IgD-negative memory B cell (primary cell): ENCODE measurements at regions not wholly inside any gene's neighbourhood (a gene's known extent, or its start where the extent isn't known, plus 50 kb on each side); places are given as distances from the start of the nearest gene placed in this dataset.

Source experiments
- H3K27ac Mint-ChIP-seq, 3 donors: one replicate each; pipeline ENCODE4 v1.8.0; 2020 to 2022; ENCODE audit warnings: mild to moderate bottlenecking in 3 of 3, mixed read lengths in 3 of 3, moderate library complexity in 1 of 3
- H3K27me3 Mint-ChIP-seq: one replicate; pipeline ENCODE4 v1.8.0; 2021; ENCODE audit warnings: mixed read lengths
- H3K36me3 Mint-ChIP-seq: one replicate; pipeline ENCODE4 v1.8.0; 2020; ENCODE audit warnings: mild to moderate bottlenecking, mixed read lengths
- H3K4me1 Mint-ChIP-seq, 3 donors: one replicate each; pipeline ENCODE4 v1.8.0; 2020 to 2022; ENCODE audit warnings: mixed read lengths in 3 of 3, mild to moderate bottlenecking in 1 of 3
- H3K4me3 Mint-ChIP-seq, 4 donors: one replicate each; pipeline ENCODE4 v1.8.0; 2020 to 2022; ENCODE audit warnings: mild to moderate bottlenecking in 4 of 4, mixed read lengths in 4 of 4, moderate library complexity in 3 of 4
- H3K9me3 Mint-ChIP-seq, 3 donors: one replicate each; pipeline ENCODE4 v1.8.0; 2020 to 2021; ENCODE audit warnings: mixed read lengths in 3 of 3, mild to moderate bottlenecking in 1 of 3

DNA sequence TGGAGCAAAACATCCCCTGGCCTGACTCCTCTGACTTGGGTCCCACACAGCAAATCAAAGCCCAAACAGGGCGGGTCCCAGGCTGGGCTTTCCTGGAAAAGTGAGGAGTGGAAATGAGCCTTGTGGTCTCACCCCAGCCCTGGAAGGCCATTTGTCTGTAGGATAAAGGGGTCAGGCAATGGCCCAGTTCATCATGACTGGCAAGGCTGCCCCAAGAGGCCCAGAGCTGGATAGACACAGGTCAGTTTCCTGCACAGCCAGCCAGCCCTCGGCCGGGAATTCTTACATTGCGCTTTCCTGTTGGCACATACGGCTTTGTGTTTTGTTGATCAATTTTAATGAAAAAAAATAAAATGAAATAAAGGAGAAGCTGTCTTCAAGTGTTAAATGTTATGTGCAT lies 174.3 kb downstream of the TSHZ3 start:
- Mint-ChIP-seq H3K4me3 (no peak overlapping the region), H3K27me3 (peaks cover 2% of the 10 kb centered on the region), H3K4me1 (no peaks in the 10 kb centered on the region), H3K9me3 (peaks cover 11 to 27% (median 13%) of the 10 kb centered on the region in 3 donors), H3K36me3 (no peaks in the 10 kb centered on the region), H3K27ac (no peak overlapping the region)

DNA sequence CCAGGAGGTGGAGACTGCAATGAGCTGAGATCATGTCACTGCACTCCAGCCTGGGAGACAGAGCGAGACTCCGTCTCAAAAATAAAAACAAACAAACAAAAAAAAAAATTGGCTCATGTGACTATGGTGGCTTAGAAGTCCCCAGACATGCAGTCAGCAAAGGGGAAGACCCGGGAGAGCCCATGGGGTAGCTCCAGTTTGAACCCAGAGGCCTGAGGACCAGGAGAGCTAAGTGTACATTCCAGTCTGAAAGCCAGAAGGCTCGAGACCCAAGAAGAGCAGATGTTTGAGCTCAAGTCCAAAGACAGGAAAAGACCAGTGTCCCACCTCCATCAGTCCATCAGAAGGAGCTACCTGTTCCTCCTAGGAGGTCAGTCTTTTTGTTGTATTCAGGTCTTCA lies 175.2 kb downstream of the TSHZ3 start:
- H3K9me3 Mint-ChIP-seq: peaks cover 6 to 21% (median 14%) of the 10 kb centered on the region in 3 donors
- no peak overlapping the region for H3K4me3 Mint-ChIP-seq
- peaks cover 2% of the 10 kb centered on the region for H3K27me3 Mint-ChIP-seq
- no peak overlapping the region for H3K27ac Mint-ChIP-seq
- no peaks in the 10 kb centered on the region for H3K4me1 Mint-ChIP-seq
- no peaks in the 10 kb centered on the region for H3K36me3 Mint-ChIP-seq

DNA sequence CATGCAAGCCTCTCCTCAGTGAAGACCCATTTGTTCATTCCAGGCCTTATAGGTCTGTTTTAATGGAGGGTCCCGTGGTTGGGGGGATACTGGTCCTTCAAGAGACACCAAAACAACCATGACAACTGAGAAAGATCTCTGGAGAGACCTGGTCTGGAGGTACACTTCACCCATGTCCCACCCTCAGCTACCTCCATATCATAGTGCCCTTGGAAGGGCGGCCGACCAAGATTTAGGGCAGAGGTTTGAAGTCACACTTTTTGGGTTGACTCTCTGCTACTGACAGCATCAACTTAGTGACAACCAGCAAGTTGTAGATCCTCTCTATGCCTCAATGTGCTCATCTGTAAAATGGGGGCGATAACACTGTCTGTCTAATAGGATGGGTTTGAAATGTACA lies 177.3 kb downstream of the TSHZ3 start:
- H3K4me3 Mint-ChIP-seq: no peak overlapping the region
- no peak overlapping the region for H3K27ac Mint-ChIP-seq
- H3K36me3 Mint-ChIP-seq: no peaks in the 10 kb centered on the region
- peaks cover 2% of the 10 kb centered on the region for H3K27me3 Mint-ChIP-seq
- H3K9me3 Mint-ChIP-seq: peaks cover 4 to 14% (median 11%) of the 10 kb centered on the region in 3 donors
- no peaks in the 10 kb centered on the region for H3K4me1 Mint-ChIP-seq

DNA sequence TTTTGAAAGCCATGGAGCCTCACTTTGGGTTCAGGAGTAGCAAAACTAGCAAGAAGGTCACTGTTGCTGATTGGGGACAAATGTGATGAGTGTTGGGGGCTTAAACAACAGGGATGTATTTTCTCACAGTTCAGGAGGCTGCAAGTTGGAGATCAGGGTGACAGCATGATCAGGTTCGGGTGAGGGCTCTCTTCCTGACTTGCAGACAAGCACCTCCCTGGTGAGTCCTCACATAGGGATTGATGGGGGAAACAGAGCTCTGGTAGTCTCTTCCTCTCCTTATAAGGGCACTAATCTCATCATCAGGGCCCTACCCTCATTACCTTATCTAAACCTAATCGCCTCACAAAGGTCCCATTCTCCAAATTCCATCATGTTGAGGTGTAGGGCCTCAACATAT lies 179.2 kb downstream of the TSHZ3 start:
- Mint-ChIP-seq H3K4me1 (no peaks in the 10 kb centered on the region), H3K36me3 (no peaks in the 10 kb centered on the region), H3K9me3 (peaks cover 0 to 11% (median 11%) of the 10 kb centered on the region in 3 donors), H3K27ac (peak overlapping the region in 1 of 3 donors; percentile 82), H3K4me3 (no peak overlapping the region), H3K27me3 (no peaks in the 10 kb centered on the region)

DNA sequence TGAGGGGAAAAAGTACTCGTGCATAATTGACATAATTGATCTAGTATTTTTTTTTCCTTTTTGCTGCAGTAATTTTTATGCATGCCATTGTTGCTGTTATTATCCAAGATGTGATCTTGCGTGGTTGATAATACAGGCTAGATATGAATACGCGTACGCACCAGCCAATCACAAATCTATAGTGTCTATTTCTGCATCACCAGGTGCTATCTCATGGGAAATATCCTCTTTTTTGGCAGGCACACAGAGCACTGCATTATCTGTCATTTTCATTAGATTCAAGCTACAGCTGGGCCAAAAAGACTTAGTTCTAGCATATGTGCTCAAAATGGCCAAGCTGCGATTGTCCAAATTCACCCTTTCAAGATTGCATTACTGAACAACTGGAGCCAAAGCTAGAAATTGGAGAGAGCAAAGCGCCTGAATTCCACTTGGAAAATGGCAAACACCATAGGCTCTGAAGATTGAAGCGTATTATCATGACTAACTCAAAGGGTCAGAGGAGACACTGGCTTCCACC lies 181.1 kb downstream of the TSHZ3 start:
- peak overlapping the region in 1 of 3 donors; percentile 4 for H3K27ac Mint-ChIP-seq
- no peaks in the 10 kb centered on the region for H3K4me1 Mint-ChIP-seq
- no peak overlapping the region for H3K4me3 Mint-ChIP-seq
- no peaks in the 10 kb centered on the region for H3K36me3 Mint-ChIP-seq
- peaks cover 0 to 9% (median 5%) of the 10 kb centered on the region in 3 donors for H3K9me3 Mint-ChIP-seq
- H3K27me3 Mint-ChIP-seq: no peaks in the 10 kb centered on the region

DNA sequence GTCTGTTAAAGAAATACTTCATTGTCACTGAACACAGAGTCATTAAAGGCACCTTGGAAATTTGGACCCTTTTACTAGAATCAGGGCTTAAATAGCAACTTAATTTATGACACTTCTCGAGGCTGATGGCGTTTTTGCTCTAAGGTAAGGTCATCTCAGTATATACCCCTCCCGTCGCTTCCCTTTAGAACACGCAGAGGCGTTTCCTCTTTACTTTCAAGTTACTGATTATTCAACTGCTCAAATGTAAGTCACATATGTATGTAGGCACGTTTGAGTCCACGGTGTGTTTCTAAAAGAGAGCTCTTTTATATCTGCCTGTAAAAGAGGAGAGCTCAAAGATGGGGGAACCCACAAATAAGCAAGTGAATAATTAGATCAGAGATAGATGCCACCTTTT lies 181.5 kb downstream of the TSHZ3 start:
- H3K27ac Mint-ChIP-seq: peak overlapping the region in 1 of 3 donors; percentile 4
- H3K4me3 Mint-ChIP-seq: no peak overlapping the region
- H3K36me3 Mint-ChIP-seq: no peaks in the 10 kb centered on the region
- H3K27me3 Mint-ChIP-seq: no peaks in the 10 kb centered on the region
- peaks cover 0 to 9% (median 5%) of the 10 kb centered on the region in 3 donors for H3K9me3 Mint-ChIP-seq
- no peaks in the 10 kb centered on the region for H3K4me1 Mint-ChIP-seq

DNA sequence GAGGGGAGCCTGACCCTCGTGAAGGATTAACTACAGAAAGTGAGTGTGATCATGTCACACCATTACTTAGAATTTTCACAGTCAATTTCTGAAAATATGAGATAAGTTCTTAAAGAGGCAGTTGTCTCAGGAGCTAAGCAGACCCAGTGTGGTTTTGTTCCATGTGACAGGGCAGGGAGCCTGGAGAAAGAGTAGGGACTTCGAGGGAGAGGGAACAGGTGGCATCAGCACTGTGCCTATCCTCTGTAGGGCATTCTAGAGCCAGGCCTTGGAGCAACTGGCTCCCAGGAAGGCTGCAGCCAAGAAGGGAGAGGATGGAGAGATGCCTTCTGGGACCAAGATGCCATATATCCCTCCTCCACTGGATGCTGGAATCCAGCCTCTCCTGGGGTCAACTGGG lies 183.0 kb downstream of the TSHZ3 start:
- Mint-ChIP-seq H3K9me3 (peaks cover 0 to 8% (median 4%) of the 10 kb centered on the region in 3 donors), H3K36me3 (no peaks in the 10 kb centered on the region), H3K27ac (no peak overlapping the region), H3K4me1 (no peaks in the 10 kb centered on the region), H3K27me3 (no peaks in the 10 kb centered on the region), H3K4me3 (no peak overlapping the region)

DNA sequence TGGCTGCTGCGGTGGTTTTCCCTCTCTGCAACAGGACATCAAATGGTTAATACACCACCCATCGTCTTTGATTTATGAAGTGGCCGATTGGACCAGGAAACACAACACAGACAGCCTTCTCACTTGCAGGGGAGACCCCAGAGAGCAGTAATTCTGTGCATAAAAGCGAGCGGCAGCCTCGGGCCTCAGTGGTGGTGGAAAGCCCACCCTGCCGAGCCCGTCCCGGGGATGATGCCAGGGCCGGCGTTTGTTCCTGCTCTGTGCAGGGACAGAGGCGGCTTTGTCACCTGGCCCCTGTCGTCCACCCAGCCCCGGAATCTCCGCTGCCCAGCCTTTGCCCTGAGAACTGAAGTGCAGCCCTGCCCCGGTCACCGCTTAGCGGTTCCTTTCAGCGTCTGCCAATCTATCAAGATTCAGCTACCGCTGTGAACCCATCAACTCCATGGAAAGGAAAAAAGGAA lies 184.4 kb downstream of the TSHZ3 start:
- Mint-ChIP-seq H3K4me3 (no peak overlapping the region), H3K9me3 (peaks cover 0 to 4% (median under 1%) of the 10 kb centered on the region in 3 donors), H3K4me1 (no peaks in the 10 kb centered on the region)

DNA sequence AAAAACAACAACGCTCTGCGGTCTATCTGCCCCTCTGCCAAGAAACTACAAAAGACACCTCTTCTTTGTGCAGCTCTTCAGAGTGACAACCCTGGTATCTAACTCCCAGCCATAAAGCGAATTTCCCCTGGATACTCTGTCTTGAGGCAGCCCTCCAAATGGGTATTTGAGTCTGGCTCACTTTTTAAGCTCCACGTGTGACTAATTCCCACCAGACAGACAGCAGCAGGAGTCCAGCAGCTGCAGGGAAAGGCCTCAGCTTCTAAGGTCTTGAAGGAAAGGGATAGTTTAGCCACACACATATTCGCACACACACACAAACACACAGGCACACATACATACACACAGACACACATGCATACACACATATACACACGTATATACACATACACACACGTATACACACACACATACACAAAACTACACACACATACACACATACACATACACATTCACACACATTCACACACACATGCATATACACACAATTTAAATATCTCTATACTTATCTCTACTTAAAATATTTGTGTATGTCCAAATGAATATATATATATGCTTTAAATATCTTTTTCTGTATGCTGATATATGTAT lies 188.8 kb downstream of the TSHZ3 start:
- Mint-ChIP-seq H3K9me3 (peaks cover 0 to 11% (median 3%) of the 10 kb centered on the region in 3 donors), H3K36me3 (no peaks in the 10 kb centered on the region), H3K4me3 (no peak overlapping the region), H3K27me3 (no peaks in the 10 kb centered on the region), H3K27ac (no peak overlapping the region), H3K4me1 (no peaks in the 10 kb centered on the region)

More for the DNA sequence above, 184.4 kb downstream of the TSHZ3 start:
- no peaks in the 10 kb centered on the region for H3K36me3 Mint-ChIP-seq
- no peaks in the 10 kb centered on the region for H3K27me3 Mint-ChIP-seq
- H3K27ac Mint-ChIP-seq: no peak overlapping the region

DNA sequence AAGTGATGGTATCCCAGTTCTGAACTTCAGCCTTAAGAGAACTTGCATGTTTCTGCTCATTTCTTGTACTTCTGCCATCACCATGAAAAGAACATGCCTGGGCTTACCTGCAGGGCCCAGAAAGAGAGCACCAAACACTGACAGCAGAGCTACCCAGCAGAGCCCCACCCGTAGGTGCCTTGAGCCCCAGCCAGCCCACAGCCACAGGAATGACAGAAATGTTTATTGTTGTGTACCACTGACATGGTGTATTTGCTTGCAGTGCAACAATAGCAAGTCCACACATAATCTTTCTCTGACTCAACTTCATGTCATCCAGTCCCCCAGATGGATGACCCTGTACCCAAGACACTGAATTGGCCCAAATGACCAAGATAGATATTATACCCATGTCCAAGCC lies 195.2 kb downstream of the TSHZ3 start:
- H3K27me3 Mint-ChIP-seq: no peaks in the 10 kb centered on the region

DNA sequence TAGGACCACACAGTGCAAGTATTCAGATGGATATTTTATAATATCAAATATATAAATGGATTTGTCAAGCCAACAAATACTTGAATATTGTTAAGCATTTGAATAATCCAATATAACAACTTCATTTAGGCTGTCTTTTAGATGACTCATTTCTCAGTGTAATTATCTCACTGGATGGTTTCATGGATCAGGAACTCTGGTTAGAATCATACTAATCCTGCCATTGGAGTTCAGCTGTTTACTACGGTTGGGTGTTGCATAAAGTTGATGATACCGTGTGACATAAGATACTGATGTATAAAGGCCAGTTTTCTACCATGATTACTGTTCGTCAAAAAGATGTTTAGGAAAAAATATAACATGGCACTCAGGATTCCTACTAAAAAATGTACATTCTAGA lies 196.3 kb downstream of the TSHZ3 start:
- no peak overlapping the region for H3K4me3 Mint-ChIP-seq
- H3K27ac Mint-ChIP-seq: no peak overlapping the region
- H3K36me3 Mint-ChIP-seq: no peaks in the 10 kb centered on the region
- H3K27me3 Mint-ChIP-seq: no peaks in the 10 kb centered on the region
- H3K9me3 Mint-ChIP-seq: peaks cover 0 to 15% (median 7%) of the 10 kb centered on the region in 3 donors
- H3K4me1 Mint-ChIP-seq: no peaks in the 10 kb centered on the region

More for the DNA sequence above, 195.2 kb downstream of the TSHZ3 start:
- H3K4me3 Mint-ChIP-seq: no peak overlapping the region
- no peaks in the 10 kb centered on the region for H3K36me3 Mint-ChIP-seq
- H3K9me3 Mint-ChIP-seq: peaks cover 0 to 15% (median 7%) of the 10 kb centered on the region in 3 donors
- no peaks in the 10 kb centered on the region for H3K4me1 Mint-ChIP-seq
- no peak overlapping the region for H3K27ac Mint-ChIP-seq

DNA sequence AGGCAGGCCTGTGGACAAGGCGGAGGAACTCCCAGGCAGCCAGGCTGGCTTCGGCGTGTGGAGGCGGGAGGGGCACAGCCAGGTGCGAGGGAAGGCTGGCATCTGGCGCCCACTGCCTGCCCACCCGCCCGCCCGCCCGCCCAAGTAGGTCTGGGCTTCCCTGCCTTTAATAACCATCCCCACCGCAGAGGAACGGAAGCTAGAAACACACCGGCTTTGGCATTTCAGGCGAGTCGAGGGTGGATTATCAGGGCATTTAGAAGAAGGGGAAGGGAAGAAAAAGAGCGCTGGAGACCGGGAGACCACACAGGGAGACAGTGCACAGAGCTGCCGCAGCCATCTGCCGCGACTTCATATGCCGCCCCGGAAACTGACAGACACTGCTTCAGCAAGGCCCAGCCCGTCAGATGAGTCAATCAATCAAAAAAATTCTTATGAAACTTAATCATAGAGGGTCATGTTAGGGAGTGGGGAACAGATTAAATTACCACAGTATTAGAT lies 199.7 kb downstream of the TSHZ3 start:
- Mint-ChIP-seq H3K4me3 (no peak overlapping the region), H3K9me3 (peaks cover 0 to 11% (median 0%) of the 10 kb centered on the region in 3 donors), H3K36me3 (no peaks in the 10 kb centered on the region), H3K27me3 (no peaks in the 10 kb centered on the region), H3K27ac (no peak overlapping the region), H3K4me1 (no peaks in the 10 kb centered on the region)

DNA sequence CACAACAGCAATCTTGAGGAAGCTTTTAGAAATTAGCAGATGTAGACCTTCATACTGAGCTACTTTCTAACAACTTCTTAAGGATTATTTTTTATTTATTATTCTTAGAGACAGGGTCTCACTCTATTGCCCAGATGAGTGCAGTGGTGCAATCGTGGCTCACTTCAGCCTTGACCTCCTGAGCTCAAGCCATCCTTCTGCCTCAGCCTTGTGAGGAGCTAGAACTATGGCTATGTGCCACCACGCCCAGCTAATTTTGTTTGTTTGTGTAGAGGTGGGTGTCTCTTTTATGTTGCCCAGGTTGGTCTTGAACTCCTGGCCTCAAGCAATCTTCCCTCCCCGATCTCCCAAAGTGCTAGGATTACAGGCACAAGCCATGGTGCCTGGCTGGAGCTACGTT lies 200.6 kb downstream of the TSHZ3 start:
- H3K4me3 Mint-ChIP-seq: no peak overlapping the region
- no peaks in the 10 kb centered on the region for H3K4me1 Mint-ChIP-seq
- H3K27ac Mint-ChIP-seq: no peak overlapping the region
- H3K9me3 Mint-ChIP-seq: peaks cover 0 to 11% (median 5%) of the 10 kb centered on the region in 3 donors
- no peaks in the 10 kb centered on the region for H3K27me3 Mint-ChIP-seq
- no peaks in the 10 kb centered on the region for H3K36me3 Mint-ChIP-seq

DNA sequence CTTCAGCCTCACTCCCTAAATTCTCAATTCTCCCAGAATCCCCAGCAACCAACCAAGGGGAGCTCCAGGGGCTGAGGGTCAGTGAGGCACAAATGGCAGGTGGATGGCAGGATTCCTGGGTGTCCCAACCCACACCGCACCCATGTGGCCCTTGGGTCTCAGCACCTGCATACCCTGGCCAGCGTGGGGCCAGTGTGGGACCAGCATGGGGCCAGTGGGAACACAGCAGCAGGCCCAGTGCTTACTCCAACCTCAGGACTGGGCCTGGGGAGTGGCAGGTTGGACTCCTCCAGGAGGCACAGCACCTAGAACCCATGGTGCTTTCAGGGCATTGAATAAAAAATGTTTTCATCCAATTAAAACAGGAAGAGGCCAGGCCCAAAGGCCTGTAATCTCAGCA lies 202.0 kb downstream of the TSHZ3 start:
- H3K4me3 Mint-ChIP-seq: no peak overlapping the region
- no peak overlapping the region for H3K27ac Mint-ChIP-seq
- no peaks in the 10 kb centered on the region for H3K4me1 Mint-ChIP-seq
- peaks cover 2 to 12% (median 5%) of the 10 kb centered on the region in 3 donors for H3K9me3 Mint-ChIP-seq
- H3K36me3 Mint-ChIP-seq: no peaks in the 10 kb centered on the region
- H3K27me3 Mint-ChIP-seq: no peaks in the 10 kb centered on the region

DNA sequence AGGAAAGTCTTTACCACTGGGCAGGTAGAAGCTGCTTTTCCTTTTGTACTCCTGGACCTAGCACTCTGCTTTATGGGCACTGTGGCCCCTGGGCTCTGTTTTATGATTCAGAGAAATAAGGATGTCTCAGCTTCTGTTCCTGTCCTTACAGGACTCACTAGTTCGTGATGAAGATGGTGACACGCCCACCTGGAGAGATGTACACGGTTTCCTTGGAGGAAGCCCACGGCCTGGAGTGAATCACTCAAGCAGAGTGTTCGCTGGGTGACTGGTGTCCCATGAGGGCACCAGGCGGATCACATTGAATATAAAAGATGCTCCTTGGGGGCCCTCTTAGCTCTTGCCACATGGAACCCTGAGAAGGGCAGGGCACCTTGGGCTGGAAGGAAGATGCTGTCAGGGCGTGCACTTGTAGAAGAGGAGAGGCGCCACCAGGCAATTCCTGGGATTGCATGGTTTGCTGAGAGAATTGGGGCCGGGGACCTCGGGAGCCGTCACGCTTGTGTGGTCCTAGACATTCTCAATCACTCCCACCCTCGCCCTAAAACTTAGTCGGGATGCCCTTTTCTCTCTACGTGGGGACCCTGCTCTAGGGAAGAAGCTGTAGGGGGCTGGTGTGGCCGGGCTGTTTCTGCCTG lies 202.6 kb downstream of the TSHZ3 start:
- peaks cover 2 to 11% (median 7%) of the 10 kb centered on the region in 3 donors for H3K9me3 Mint-ChIP-seq
- no peaks in the 10 kb centered on the region for H3K36me3 Mint-ChIP-seq
- H3K27ac Mint-ChIP-seq: no peak overlapping the region
- no peaks in the 10 kb centered on the region for H3K27me3 Mint-ChIP-seq
- no peaks in the 10 kb centered on the region for H3K4me1 Mint-ChIP-seq
- H3K4me3 Mint-ChIP-seq: no peak overlapping the region
